ENCODE measurements at regions not wholly inside any gene's neighbourhood (a gene's known extent, or its start where the extent isn't known, plus 50 kb on each side); places are given as distances from the start of the nearest gene placed in this dataset.
"Not testable (repeated sequence)": the region's sequence is repeated elsewhere in the genome, so short reads cannot be mapped to it uniquely, and the experiment has no call there.

- BruUV-seq (replicated peaks) = no TSS peak
- no peak overlapping the region for H4K91ac ChIP-seq (ENCODE audit: insufficient read depth, low read depth, low read length)
- TF ChIP-seq MAFK (IDR thresholded peaks at IDR 0.05; ENCODE audit: low read depth, low read length) (no peak), CHD1 (IDR thresholded peaks at IDR 0.05; ENCODE audit: low read depth, low read length) (no peak), RCOR1 (IDR thresholded peaks at IDR 0.05; ENCODE audit: insufficient replicate concordance, low read length) (no peak), SMC3 (IDR thresholded peaks at IDR 0.05; ENCODE audit: low read depth, low read length) (no peak), NFE2L2 (IDR thresholded peaks at IDR 0.05; ENCODE audit: low read depth, low read length) (no peak), USF2 (IDR thresholded peaks at IDR 0.05; ENCODE audit: low read depth, low read length) (no peak), RAD21 (IDR thresholded peaks at IDR 0.05; ENCODE audit: low read length) (no peak)
These were observed 90.3 kb upstream of the TMTC4 start for GRCh38 chr13:100764937-100765336.

DNA sequence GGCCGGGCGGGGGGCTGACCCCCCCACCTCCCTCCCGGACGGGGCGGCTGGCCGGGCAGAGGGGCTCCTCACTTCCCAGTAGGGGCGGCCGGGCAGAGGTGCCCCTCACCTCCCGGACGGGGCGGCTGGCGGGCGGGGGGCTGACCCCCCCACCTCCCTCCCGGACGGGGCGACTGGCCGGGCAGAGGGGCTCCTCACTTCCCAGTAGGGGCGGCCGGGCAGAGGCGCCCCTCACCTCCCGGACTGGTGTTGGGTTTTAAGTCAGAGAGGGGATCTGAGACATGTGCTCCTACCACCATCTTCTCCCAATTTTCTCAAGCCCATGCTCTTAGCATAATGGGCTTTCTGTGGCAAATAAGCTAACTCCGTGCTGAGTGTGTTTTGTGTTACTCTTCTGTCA, 87.5 kb upstream of the TMTC4 start:
- H4K5ac ChIP-seq (ENCODE audit: low read depth, low read length); H2AK9ac ChIP-seq (replicated peaks; ENCODE audit: low read depth, low read length, poor library complexity); H3K79me1 ChIP-seq (ENCODE audit: low read depth in 1 of 2, low read length in 2 of 2); H2AFZ ChIP-seq (replicated peaks; ENCODE audit: low read length, poor library complexity); in situ Hi-C loops (cut with MboI; ENCODE audit: low sequenced_read_pairs); H3K56ac ChIP-seq (ENCODE audit: extremely low read depth, insufficient read depth, low read length); POLR2A ChIA-PET (ENCODE audit: unreplicated experiment); H3K27ac ChIP-seq (ENCODE audit: insufficient read depth, low read length); H3K14ac ChIP-seq (replicated peaks; ENCODE audit: low read depth, low read length); H4K20me1 ChIP-seq (ENCODE audit: insufficient read depth, low read length); H3K23ac ChIP-seq (ENCODE audit: low read depth, low read length); H2BK5ac ChIP-seq (ENCODE audit: low read depth, low read length, poor library complexity, severe bottlenecking); H3K4ac ChIP-seq (ENCODE audit: low read depth, low read length); H3K9ac ChIP-seq (ENCODE audit: low read depth, low read length); ATAC-seq (ENCODE audit: low read depth); H3K4me1 ChIP-seq (ENCODE audit: control insufficient read depth, insufficient read depth, low read length); H3K9me1 ChIP-seq (ENCODE audit: insufficient read depth, low read length); intact Hi-C loops (cut with micrococcal nuclease); H2BK20ac ChIP-seq (ENCODE audit: low read depth, low read length); H4K91ac ChIP-seq (ENCODE audit: insufficient read depth, low read depth, low read length); dilution Hi-C loops (cut with HindIII; ENCODE audit: low sequenced_read_pairs, unreplicated experiment); H3K4me2 ChIP-seq (ENCODE audit: low read depth, low read length); H3K36me3 ChIP-seq (ENCODE audit: control insufficient read depth, insufficient read depth, low read length); DNase-seq; H4K8ac ChIP-seq (ENCODE audit: low read depth in 2 of 2, low read length in 2 of 2); H2BK15ac ChIP-seq (ENCODE audit: low read depth, low read length); H3K27me3 ChIP-seq (ENCODE audit: control insufficient read depth, insufficient read depth, low read length); BruUV-seq (replicated peaks); H2AK5ac ChIP-seq (ENCODE audit: low read depth, low read length); H3K4me3 ChIP-seq (ENCODE audit: insufficient read depth, low read depth, low read length); H2BK120ac ChIP-seq (ENCODE audit: low read depth, low read length); H3K9me3 ChIP-seq (ENCODE audit: control insufficient read depth, insufficient read depth, low read length); H3K18ac ChIP-seq (ENCODE audit: low read depth, low read length): not testable (repeated sequence)
- no CpG with 5 or more reads among the region's 22 CpGs for WGBS, 2 experiments (ENCODE audit: extremely low coverage in 2 of 2, insufficient read length in 1 of 2)
- CTCF ChIA-PET = interaction anchor here (1.0 kb wide), 1 partner anchor 10 kb away, joined by 3 read pairs; no protein-coding TSS in a partner anchor

More at GRCh38 chr13:100764937-100765336, 90.3 kb upstream of the TMTC4 start:
- H4K20me1 ChIP-seq (ENCODE audit: insufficient read depth, low read length) = no peaks in the 10 kb centered on the region
- no peak overlapping the region for H3K23ac ChIP-seq (ENCODE audit: low read depth, low read length)
- H2AK9ac ChIP-seq (replicated peaks; ENCODE audit: low read depth, low read length, poor library complexity) = no peak overlapping the region
- no peak for ATAC-seq (ENCODE audit: low read depth)
- H4K8ac ChIP-seq (ENCODE audit: low read depth in 2 of 2, low read length in 2 of 2) = no peak overlapping the region
- no peaks in the 10 kb centered on the region for H3K4me1 ChIP-seq (ENCODE audit: control insufficient read depth, insufficient read depth, low read length)
- H3K56ac ChIP-seq (ENCODE audit: extremely low read depth, insufficient read depth, low read length) = no peak overlapping the region
- no peak overlapping the region for H4K5ac ChIP-seq (ENCODE audit: low read depth, low read length)
- ChIA-PET CTCF (no interaction called here), POLR2A (ENCODE audit: unreplicated experiment) (no interaction called here)
- in situ Hi-C loops (cut with MboI; ENCODE audit: low sequenced_read_pairs) = no loop called here
- H3K27me3 ChIP-seq (ENCODE audit: control insufficient read depth, insufficient read depth, low read length) = no peaks in the 10 kb centered on the region
- H3K14ac ChIP-seq (replicated peaks; ENCODE audit: low read depth, low read length) = no peak overlapping the region
- H3K27ac ChIP-seq (ENCODE audit: insufficient read depth, low read length) = no peak overlapping the region
- no peaks in the 10 kb centered on the region for H3K36me3 ChIP-seq (ENCODE audit: control insufficient read depth, insufficient read depth, low read length)
- no peaks in the 10 kb centered on the region for H3K9me1 ChIP-seq (ENCODE audit: insufficient read depth, low read length)
- no peak overlapping the region for H2BK20ac ChIP-seq (ENCODE audit: low read depth, low read length)
- intact Hi-C loops (cut with micrococcal nuclease) = no loop called here
- H2AK5ac ChIP-seq (ENCODE audit: low read depth, low read length) = no peak overlapping the region
- no peak for DNase-seq
- H3K18ac ChIP-seq (ENCODE audit: low read depth, low read length) = no peak overlapping the region
- no peak overlapping the region for H2BK120ac ChIP-seq (ENCODE audit: low read depth, low read length)
- dilution Hi-C loops (cut with HindIII; ENCODE audit: low sequenced_read_pairs, unreplicated experiment) = no loop called here
- H3K4ac ChIP-seq (ENCODE audit: low read depth, low read length) = no peak overlapping the region
- H3K4me2 ChIP-seq (ENCODE audit: low read depth, low read length) = no peak overlapping the region
- H3K9ac ChIP-seq (ENCODE audit: low read depth, low read length) = no peak overlapping the region
- no peaks in the 10 kb centered on the region for H3K79me1 ChIP-seq (ENCODE audit: low read depth in 1 of 2, low read length in 2 of 2)
- no peak overlapping the region for H3K4me3 ChIP-seq (ENCODE audit: insufficient read depth, low read depth, low read length)
- WGBS, 2 experiments (ENCODE audit: extremely low coverage in 2 of 2, insufficient read length in 1 of 2) = 50% methylated on average over 2 of the region's 9 CpGs; no CpG with 5 or more reads in 1 of the 2 experiments
- H2BK15ac ChIP-seq (ENCODE audit: low read depth, low read length) = no peak overlapping the region
- H2BK5ac ChIP-seq (ENCODE audit: low read depth, low read length, poor library complexity, severe bottlenecking) = no peak overlapping the region
- no peak overlapping the region for H2AFZ ChIP-seq (replicated peaks; ENCODE audit: low read length, poor library complexity)
- H3K9me3 ChIP-seq (ENCODE audit: control insufficient read depth, insufficient read depth, low read length) = no peaks in the 10 kb centered on the region
